ENCODE measurements at regions not wholly inside any gene's neighbourhood (a gene's known extent, or its start where the extent isn't known, plus 50 kb on each side); places are given as distances from the start of the nearest gene placed in this dataset.

GRCh38 chr7:42858570-42858969 is 53.3 kb downstream of the C7orf25 start:
- peaks cover 3% of the 10 kb centered on the region; the same call in 1 of the 2 replicates for H3K9me3 ChIP-seq (ENCODE audit: insufficient read depth, low read depth, low read length)
- H3K4me3 ChIP-seq (ENCODE audit: low read length) = no peak overlapping the region
- no peaks in the 10 kb centered on the region for H3K4me1 ChIP-seq (ENCODE audit: insufficient read depth, low read length)
- no peak overlapping the region for H3K9ac ChIP-seq (ENCODE audit: low read depth, low read length)
- H3K27me3 ChIP-seq (ENCODE audit: insufficient read depth, low read length) = no peaks in the 10 kb centered on the region
- no peak overlapping the region for H3K27ac ChIP-seq (ENCODE audit: low read length)
- no peaks in the 10 kb centered on the region for H3K36me3 ChIP-seq (ENCODE audit: insufficient read depth, low read depth, low read length)

- H3K4me1 ChIP-seq (ENCODE audit: insufficient read depth, low read length) = no peaks in the 10 kb centered on the region
- H3K9ac ChIP-seq (ENCODE audit: low read depth, low read length) = no peak overlapping the region
- H3K27me3 ChIP-seq (ENCODE audit: insufficient read depth, low read length) = no peaks in the 10 kb centered on the region
- no peaks in the 10 kb centered on the region for H3K36me3 ChIP-seq (ENCODE audit: insufficient read depth, low read depth, low read length)
- H3K9me3 ChIP-seq (ENCODE audit: insufficient read depth, low read depth, low read length) = peaks cover 2% of the 10 kb centered on the region; the same call in 1 of the 2 replicates
- no peak overlapping the region for H3K27ac ChIP-seq (ENCODE audit: low read length)
- H3K4me3 ChIP-seq (ENCODE audit: low read length) = no peak overlapping the region
Observed at GRCh38 chr7:42856605-42856987, 55.3 kb downstream of the C7orf25 start.

GRCh38 chr7:42854571-42855118 is 57.2 kb downstream of the C7orf25 start:
- no peaks in the 10 kb centered on the region for H3K27me3 ChIP-seq (ENCODE audit: insufficient read depth, low read length)
- H3K36me3 ChIP-seq (ENCODE audit: insufficient read depth, low read depth, low read length) = no peaks in the 10 kb centered on the region
- no peak overlapping the region for H3K9ac ChIP-seq (ENCODE audit: low read depth, low read length)
- H3K9me3 ChIP-seq (ENCODE audit: insufficient read depth, low read depth, low read length) = no peaks in the 10 kb centered on the region
- H3K4me3 ChIP-seq (ENCODE audit: low read length) = no peak overlapping the region
- no peak overlapping the region for H3K27ac ChIP-seq (ENCODE audit: low read length)
- H3K4me1 ChIP-seq (ENCODE audit: insufficient read depth, low read length) = no peaks in the 10 kb centered on the region

- no peaks in the 10 kb centered on the region for H3K9me3 ChIP-seq (ENCODE audit: insufficient read depth, low read depth, low read length)
Observed at GRCh38 chr7:42852531-42852930, 59.3 kb downstream of the C7orf25 start.

GRCh38 chr7:42843205-42843800 is 68.6 kb downstream of the C7orf25 start:
- Histone ChIP-seq H3K4me3 (ENCODE audit: low read length) (no peak overlapping the region), H3K9ac (ENCODE audit: low read depth, low read length) (no peak overlapping the region), H3K27me3 (ENCODE audit: insufficient read depth, low read length) (no peaks in the 10 kb centered on the region)

More at GRCh38 chr7:42852531-42852930, 59.3 kb downstream of the C7orf25 start:
- Histone ChIP-seq H3K36me3 (ENCODE audit: insufficient read depth, low read depth, low read length) (no peaks in the 10 kb centered on the region), H3K4me3 (ENCODE audit: low read length) (no peak overlapping the region), H3K9ac (ENCODE audit: low read depth, low read length) (no peak overlapping the region), H3K27me3 (ENCODE audit: insufficient read depth, low read length) (no peaks in the 10 kb centered on the region), H3K27ac (ENCODE audit: low read length) (no peak overlapping the region), H3K4me1 (ENCODE audit: insufficient read depth, low read length) (no peaks in the 10 kb centered on the region)

GRCh38 chr7:42834676-42835075 is 77.2 kb downstream of the C7orf25 start:
- H3K36me3 ChIP-seq (ENCODE audit: insufficient read depth, low read depth, low read length) = no peaks in the 10 kb centered on the region
- H3K4me1 ChIP-seq (ENCODE audit: insufficient read depth, low read length) = no peaks in the 10 kb centered on the region
- no peak overlapping the region for H3K27ac ChIP-seq (ENCODE audit: low read length)
- no peaks in the 10 kb centered on the region for H3K27me3 ChIP-seq (ENCODE audit: insufficient read depth, low read length)
- no peak overlapping the region for H3K9ac ChIP-seq (ENCODE audit: low read depth, low read length)
- no peak overlapping the region for H3K4me3 ChIP-seq (ENCODE audit: low read length)
- H3K9me3 ChIP-seq (ENCODE audit: insufficient read depth, low read depth, low read length) = no peaks in the 10 kb centered on the region

More at GRCh38 chr7:42843205-42843800, 68.6 kb downstream of the C7orf25 start:
- H3K27ac ChIP-seq (ENCODE audit: low read length) = no peak overlapping the region
- no peaks in the 10 kb centered on the region for H3K4me1 ChIP-seq (ENCODE audit: insufficient read depth, low read length)
- H3K9me3 ChIP-seq (ENCODE audit: insufficient read depth, low read depth, low read length) = no peaks in the 10 kb centered on the region
- no peaks in the 10 kb centered on the region for H3K36me3 ChIP-seq (ENCODE audit: insufficient read depth, low read depth, low read length)

GRCh38 chr7:42833411-42833810 is 78.5 kb downstream of the C7orf25 start:
- no peaks in the 10 kb centered on the region for H3K9me3 ChIP-seq (ENCODE audit: insufficient read depth, low read depth, low read length)

GRCh38 chr7:42832667-42833066 is 79.2 kb downstream of the C7orf25 start:
- H3K9ac ChIP-seq (ENCODE audit: low read depth, low read length) = no peak overlapping the region
- no peaks in the 10 kb centered on the region for H3K9me3 ChIP-seq (ENCODE audit: insufficient read depth, low read depth, low read length)
- H3K4me3 ChIP-seq (ENCODE audit: low read length) = no peak overlapping the region
- no peaks in the 10 kb centered on the region for H3K27me3 ChIP-seq (ENCODE audit: insufficient read depth, low read length)
- H3K27ac ChIP-seq (ENCODE audit: low read length) = no peak overlapping the region
- H3K4me1 ChIP-seq (ENCODE audit: insufficient read depth, low read length) = no peaks in the 10 kb centered on the region
- H3K36me3 ChIP-seq (ENCODE audit: insufficient read depth, low read depth, low read length) = no peaks in the 10 kb centered on the region

More at GRCh38 chr7:42833411-42833810, 78.5 kb downstream of the C7orf25 start:
- Histone ChIP-seq H3K4me3 (ENCODE audit: low read length) (no peak overlapping the region), H3K27me3 (ENCODE audit: insufficient read depth, low read length) (no peaks in the 10 kb centered on the region), H3K4me1 (ENCODE audit: insufficient read depth, low read length) (no peaks in the 10 kb centered on the region), H3K36me3 (ENCODE audit: insufficient read depth, low read depth, low read length) (no peaks in the 10 kb centered on the region), H3K27ac (ENCODE audit: low read length) (no peak overlapping the region), H3K9ac (ENCODE audit: low read depth, low read length) (no peak overlapping the region)

GRCh38 chr7:42831718-42832522 is 80.0 kb downstream of the C7orf25 start:
- Histone ChIP-seq H3K36me3 (ENCODE audit: insufficient read depth, low read depth, low read length) (no peaks in the 10 kb centered on the region), H3K4me3 (ENCODE audit: low read length) (no peak overlapping the region)

GRCh38 chr7:42831006-42831717 is 80.7 kb downstream of the C7orf25 start:
- H3K9ac ChIP-seq (ENCODE audit: low read depth, low read length) = no peak overlapping the region
- H3K4me3 ChIP-seq (ENCODE audit: low read length) = no peak overlapping the region
- H3K36me3 ChIP-seq (ENCODE audit: insufficient read depth, low read depth, low read length) = no peaks in the 10 kb centered on the region
- no peaks in the 10 kb centered on the region for H3K27me3 ChIP-seq (ENCODE audit: insufficient read depth, low read length)
- H3K27ac ChIP-seq (ENCODE audit: low read length) = no peak overlapping the region
- H3K4me1 ChIP-seq (ENCODE audit: insufficient read depth, low read length) = no peaks in the 10 kb centered on the region
- no peaks in the 10 kb centered on the region for H3K9me3 ChIP-seq (ENCODE audit: insufficient read depth, low read depth, low read length)

More at GRCh38 chr7:42831718-42832522, 80.0 kb downstream of the C7orf25 start:
- Histone ChIP-seq H3K27me3 (ENCODE audit: insufficient read depth, low read length) (no peaks in the 10 kb centered on the region), H3K27ac (ENCODE audit: low read length) (no peak overlapping the region), H3K9ac (ENCODE audit: low read depth, low read length) (no peak overlapping the region), H3K4me1 (ENCODE audit: insufficient read depth, low read length) (no peaks in the 10 kb centered on the region), H3K9me3 (ENCODE audit: insufficient read depth, low read depth, low read length) (no peaks in the 10 kb centered on the region)

GRCh38 chr7:42812779-42813178 is 99.1 kb downstream of the C7orf25 start:
- H3K27me3 ChIP-seq (ENCODE audit: insufficient read depth, low read length) = no peaks in the 10 kb centered on the region
- H3K27ac ChIP-seq (ENCODE audit: low read length) = no peak overlapping the region
- no peak overlapping the region for H3K4me3 ChIP-seq (ENCODE audit: low read length)
- H3K36me3 ChIP-seq (ENCODE audit: insufficient read depth, low read depth, low read length) = no peaks in the 10 kb centered on the region
- H3K4me1 ChIP-seq (ENCODE audit: insufficient read depth, low read length) = no peaks in the 10 kb centered on the region
- no peak overlapping the region for H3K9ac ChIP-seq (ENCODE audit: low read depth, low read length)
- peaks cover 4% of the 10 kb centered on the region; the same call in 1 of the 2 replicates for H3K9me3 ChIP-seq (ENCODE audit: insufficient read depth, low read depth, low read length)
